ENCODE measurements at regions not wholly inside any gene's neighbourhood (a gene's known extent, or its start where the extent isn't known, plus 50 kb on each side); places are given as distances from the start of the nearest gene placed in this dataset.

GRCh38 chr14:104323551-104324175 is 185.3 kb downstream of the KIF26A start:
- no peaks in the 10 kb centered on the region for H4K20me1 ChIP-seq (ENCODE audit: insufficient read depth)
- H3K4me3 ChIP-seq (replicated peaks in 1 of 2; ENCODE audit: low read depth in 1 of 2, low read length in 2 of 2) = no peak overlapping the region
- no peak overlapping the region for H3K9ac ChIP-seq (ENCODE audit: low read length)
- no peaks in the 10 kb centered on the region for H3K9me2 ChIP-seq (ENCODE audit: insufficient read depth)
- TF ChIP-seq CBX3 (IDR thresholded peaks at IDR 0.05; ENCODE audit: low read depth) (no peak), ELF1 (IDR thresholded peaks at IDR 0.05; ENCODE audit: borderline replicate concordance, low read depth) (no peak), SP1 (IDR thresholded peaks at IDR 0.05; ENCODE audit: low read depth) (no peak), YY1 (IDR thresholded peaks at IDR 0.05; ENCODE audit: extremely low read depth, insufficient replicate concordance, low read depth, low read length) (no peak), EZH2 (IDR thresholded peaks at IDR 0.05) (no peak)
- CTCF ChIA-PET = no interaction called here
- H3K9me3 ChIP-seq (ENCODE audit: control insufficient read depth in 1 of 2, insufficient read depth in 1 of 2, low read depth in 1 of 2, low read length in 2 of 2) = no peaks in the 10 kb centered on the region
- DNase-seq (ENCODE audit: low read depth, low spot score) (no peak), ATAC-seq (no peak)
- no TSS peak for BruUV-seq (replicated peaks)
- POLR2A ChIA-PET = no interaction called here
- RAD21 ChIA-PET (ENCODE audit: low non-redundant PET in 1 of 2, low total read pairs in 2 of 2, uncharacterized antibody in 2 of 2, unreplicated experiment in 2 of 2) = no interaction called here
- H3K27ac ChIP-seq (ENCODE audit: low read depth, low read length) = no peak overlapping the region
- no peaks in the 10 kb centered on the region for H3K79me2 ChIP-seq (ENCODE audit: insufficient read depth, low read length)
- no peaks in the 10 kb centered on the region for H3K4me1 ChIP-seq (ENCODE audit: control insufficient read depth in 1 of 2, insufficient read depth in 2 of 2, low read length in 2 of 2)
- no peak overlapping the region for H2AFZ ChIP-seq (ENCODE audit: low read depth, low read length, poor library complexity, severe bottlenecking)
- intact Hi-C loops (cut with micrococcal nuclease) = no loop called here
- no peaks in the 10 kb centered on the region for H3K36me3 ChIP-seq (ENCODE audit: control insufficient read depth in 1 of 2, insufficient read depth in 2 of 2, low read length in 2 of 2)
- no peaks in the 10 kb centered on the region for H3K27me3 ChIP-seq (ENCODE audit: insufficient read depth, low read length)
- H3K4me2 ChIP-seq (ENCODE audit: low read length) = no peak overlapping the region

DNA sequence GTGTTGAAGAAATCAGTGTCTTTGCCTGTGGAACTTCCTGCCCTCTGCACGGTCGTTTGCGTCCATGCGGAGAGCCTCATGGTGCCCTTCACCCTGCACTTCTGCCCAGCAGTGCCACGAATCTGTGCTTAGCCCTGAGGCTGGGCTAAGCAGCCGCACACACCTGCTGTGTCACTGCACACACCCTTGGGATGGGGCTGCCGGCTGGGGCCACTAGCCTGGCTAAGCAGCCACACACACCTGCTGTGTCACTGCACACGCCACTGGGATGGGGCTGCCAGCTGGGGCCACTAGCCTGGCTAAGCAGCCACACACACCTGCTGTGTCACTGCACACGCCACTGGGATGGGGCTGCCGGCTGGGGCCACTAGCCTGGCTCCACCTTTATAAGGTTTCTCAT is 188.5 kb downstream of the KIF26A start:
- intact Hi-C loops (cut with micrococcal nuclease) = no loop called here
- H3K9me2 ChIP-seq (ENCODE audit: insufficient read depth) = no peaks in the 10 kb centered on the region
- H2AFZ ChIP-seq (ENCODE audit: low read depth, low read length, poor library complexity, severe bottlenecking) = no peak overlapping the region
- ChIA-PET RAD21 (ENCODE audit: low non-redundant PET in 1 of 2, low total read pairs in 2 of 2, uncharacterized antibody in 2 of 2, unreplicated experiment in 2 of 2) (no interaction called here), POLR2A (no interaction called here), CTCF (no interaction called here)
- H3K27ac ChIP-seq (ENCODE audit: low read depth, low read length) = no peak overlapping the region
- H3K36me3 ChIP-seq (ENCODE audit: control insufficient read depth in 1 of 2, insufficient read depth in 2 of 2, low read length in 2 of 2) = no peaks in the 10 kb centered on the region
- H3K79me2 ChIP-seq (ENCODE audit: insufficient read depth, low read length) = no peaks in the 10 kb centered on the region
- ATAC-seq = no peak
- H3K9me3 ChIP-seq (ENCODE audit: control insufficient read depth in 1 of 2, insufficient read depth in 1 of 2, low read depth in 1 of 2, low read length in 2 of 2) = peaks cover 0 to 8% of the 10 kb centered on the region in 2 experiments; a peak in 1 of 4 replicates
- H3K4me3 ChIP-seq (replicated peaks in 1 of 2; ENCODE audit: low read depth in 1 of 2, low read length in 2 of 2) = no peak overlapping the region
- no peak for DNase-seq (ENCODE audit: low read depth, low spot score)
- no TSS peak for BruUV-seq (replicated peaks)
- H3K4me1 ChIP-seq (ENCODE audit: control insufficient read depth in 1 of 2, insufficient read depth in 2 of 2, low read length in 2 of 2) = no peaks in the 10 kb centered on the region
- no peak overlapping the region for H3K9ac ChIP-seq (ENCODE audit: low read length)
- no peaks in the 10 kb centered on the region for H3K27me3 ChIP-seq (ENCODE audit: insufficient read depth, low read length)
- TF ChIP-seq FOSL1 (IDR thresholded peaks at IDR 0.05; ENCODE audit: low read depth) (no peak), TCF7L2 (IDR thresholded peaks at IDR 0.05; ENCODE audit: borderline replicate concordance, extremely low read depth, insufficient read depth, insufficient read length) (no peak), ATF3 (IDR thresholded peaks at IDR 0.05) (no peak), POLR2AphosphoS5 (IDR thresholded peaks at IDR 0.05; ENCODE audit: low read depth, low read length) (no peak), ZNF274 (IDR thresholded peaks at IDR 0.05; ENCODE audit: low read depth, low read length) (no peak)
- no peak overlapping the region for H3K4me2 ChIP-seq (ENCODE audit: low read length)
- H4K20me1 ChIP-seq (ENCODE audit: insufficient read depth) = no peaks in the 10 kb centered on the region
